Peyer's patch (tissue), 4 donors: ENCODE measurements at regions not wholly inside any gene's neighbourhood (a gene's known extent, or its start where the extent isn't known, plus 50 kb on each side); places are given as distances from the start of the nearest gene placed in this dataset.

Source experiments
- CTCF ChIP-seq, 6 experiments: fragments of 450-650 bp in 4 of 6; fragments of 200-600 bp in 2 of 6; sonication (generic) in 1 of 6; IDR thresholded peaks; one replicate each; pipeline ENCODE4 v1.5.1; 2017 to 2019; ENCODE audit warnings: antibody characterized with exemption in 6 of 6, mild to moderate bottlenecking in 3 of 6, moderate library complexity in 1 of 6
- POLR2A ChIP-seq, 2 donors: fragments of 450-650 bp; IDR thresholded peaks; one replicate each; pipeline ENCODE4 v1.5.1; 2017; ENCODE audit warnings: antibody characterized with exemption in 2 of 2, mild to moderate bottlenecking in 2 of 2, moderate library complexity in 2 of 2

DNA sequence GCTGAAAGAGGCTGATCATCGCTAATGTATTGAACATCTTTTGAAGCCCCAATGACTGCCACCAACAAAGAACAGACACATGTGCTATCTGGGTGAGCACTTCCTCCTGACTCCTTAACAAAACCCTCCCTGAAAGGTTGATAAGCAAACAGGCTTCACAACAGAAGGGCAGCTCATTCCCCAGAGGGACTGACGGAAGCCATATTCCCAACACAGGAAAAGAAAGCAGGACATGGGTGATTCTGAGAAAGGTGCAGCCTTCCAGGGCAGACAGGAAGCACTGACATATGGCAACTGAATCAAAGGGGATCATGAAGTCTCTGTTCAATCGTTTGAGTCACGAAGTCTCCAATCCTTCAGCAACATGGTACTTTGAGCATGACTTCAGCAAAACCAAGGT lies 929.0 kb downstream of the MCTP2 start:
- TF ChIP-seq CTCF (IDR thresholded peaks at IDR 0.05) (no peak), POLR2A (IDR thresholded peaks at IDR 0.05) (no peak)
